Heart left ventricle (tissue), 13 donors: ENCODE measurements at regions not wholly inside any gene's neighbourhood (a gene's known extent, or its start where the extent isn't known, plus 50 kb on each side); places are given as distances from the start of the nearest gene placed in this dataset.

ENCODE experiments used
- POLR2A ChIP-seq, 2 donors: fragments of 450-650 bp; IDR thresholded peaks; one replicate each; pipeline ENCODE4 v1.6.1; 2017; ENCODE audit warnings: antibody characterized with exemption in 2 of 2, mild to moderate bottlenecking in 2 of 2, moderate library complexity in 2 of 2
- TF ChIP-seq, protein P1 (sequence below), 12 donors: fragments of 200-600 bp; sonication (generic) in 4 of 12; IDR thresholded peaks; one replicate each; pipeline versions ENCODE4 v1.5.0 to v1.8.0; 2018 to 2022; ENCODE audit warnings: antibody characterized with exemption in 12 of 12, mild to moderate bottlenecking in 5 of 12
- donor health status: ischemic (EF 13 %, LVEDD 7.1; RV severe dilation, severe dysfunction).
- donor health status: DM: no; HTN: yes; CAD: no.
- donor health status: DM: no; HTN: no; CAD: no.
- donor health status: ischemic (EF 25% LVEDD 6.9; RV normal size, moderate dysfunction).
- donor health status: ischemic (EF 25% LVEDD 5.7; RV mildly dilated, moderate dysfunction).
- donor health status: ischemic (EF 35%, LVEDD 5.7; RV mildly dilated, moderate dysfunction).
- donor health status: nonischemic (EF 11% LVEDD 7.7; RV severe dilation, severe dysfunction).
- donor health status: DM: yes; HTN: yes; CAD: no.
- donor health status: PGD.
- donor health status: ischemic (EF 29% LVEDD 5.4; RV normal size, mild dysfunction).
- donor health status: nonischemic (EF 23%, LVEDD 6.1; RV moderate dilation, normal function).

DNA sequence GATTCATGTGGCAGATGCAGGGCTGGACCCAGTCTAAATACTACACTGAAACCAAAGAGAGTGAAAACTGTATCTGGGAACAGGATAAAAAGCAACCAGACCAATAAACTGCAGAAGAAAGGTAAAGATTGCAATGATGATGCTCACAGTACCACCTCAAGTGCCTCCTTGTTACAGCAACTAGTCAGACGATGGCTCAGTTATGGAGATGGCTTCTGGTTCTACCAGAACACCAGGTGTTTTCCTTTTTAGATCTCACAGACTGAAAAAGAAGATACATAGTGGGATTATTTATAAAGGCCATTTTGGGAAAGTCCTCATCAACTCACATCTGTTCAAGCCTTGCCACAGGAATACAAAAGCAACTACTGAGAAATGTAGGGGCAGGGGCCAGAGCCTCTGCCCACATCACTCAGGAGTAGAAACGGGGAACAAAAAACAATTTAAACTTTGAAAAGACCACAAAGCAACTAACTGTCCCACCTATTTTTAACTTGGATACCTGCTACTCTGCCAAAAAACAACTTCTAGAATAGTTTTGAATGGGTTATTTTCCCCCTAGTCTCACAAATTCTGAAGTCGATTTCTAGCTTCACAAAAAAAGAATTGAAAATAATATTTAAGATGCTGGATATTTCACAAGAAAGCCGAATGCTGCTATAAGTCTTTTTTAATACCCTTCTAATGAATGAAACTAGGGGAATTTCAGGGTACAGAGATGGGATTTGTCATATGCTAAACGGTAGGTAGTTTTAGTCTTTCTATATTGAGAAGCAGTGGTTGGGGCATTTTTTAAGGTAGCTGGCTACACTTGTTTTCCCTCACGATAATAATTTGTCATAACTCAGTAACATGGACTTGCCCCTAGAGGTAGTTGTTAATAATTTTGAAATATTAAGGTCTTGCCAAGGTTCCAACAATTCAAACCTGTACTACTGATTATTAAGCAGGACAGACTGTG is 197.2 kb upstream of the TMPO start:
- TF ChIP-seq, protein P1, sequence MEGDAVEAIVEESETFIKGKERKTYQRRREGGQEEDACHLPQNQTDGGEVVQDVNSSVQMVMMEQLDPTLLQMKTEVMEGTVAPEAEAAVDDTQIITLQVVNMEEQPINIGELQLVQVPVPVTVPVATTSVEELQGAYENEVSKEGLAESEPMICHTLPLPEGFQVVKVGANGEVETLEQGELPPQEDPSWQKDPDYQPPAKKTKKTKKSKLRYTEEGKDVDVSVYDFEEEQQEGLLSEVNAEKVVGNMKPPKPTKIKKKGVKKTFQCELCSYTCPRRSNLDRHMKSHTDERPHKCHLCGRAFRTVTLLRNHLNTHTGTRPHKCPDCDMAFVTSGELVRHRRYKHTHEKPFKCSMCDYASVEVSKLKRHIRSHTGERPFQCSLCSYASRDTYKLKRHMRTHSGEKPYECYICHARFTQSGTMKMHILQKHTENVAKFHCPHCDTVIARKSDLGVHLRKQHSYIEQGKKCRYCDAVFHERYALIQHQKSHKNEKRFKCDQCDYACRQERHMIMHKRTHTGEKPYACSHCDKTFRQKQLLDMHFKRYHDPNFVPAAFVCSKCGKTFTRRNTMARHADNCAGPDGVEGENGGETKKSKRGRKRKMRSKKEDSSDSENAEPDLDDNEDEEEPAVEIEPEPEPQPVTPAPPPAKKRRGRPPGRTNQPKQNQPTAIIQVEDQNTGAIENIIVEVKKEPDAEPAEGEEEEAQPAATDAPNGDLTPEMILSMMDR (IDR thresholded peaks at IDR 0.05) = no peak
- no peak for TF ChIP-seq POLR2A (IDR thresholded peaks at IDR 0.05)
